CD4-positive, alpha-beta T cell (primary cell): ENCODE measurements at regions not wholly inside any gene's neighbourhood (a gene's known extent, or its start where the extent isn't known, plus 50 kb on each side); places are given as distances from the start of the nearest gene placed in this dataset.

Experiments
- ATAC-seq: fragments of 200-7000 bp; cut with Tn5 transposase; one replicate; pipeline ENCODE4 v1.10.0; 2022; ENCODE audit warnings: mild to moderate bottlenecking; ENCODE audit not compliant: poor library complexity
- CTCF ChIA-PET: fragments of 350-600 bp; sonication (Branson Sonifier 250); formaldehyde crosslinking; loops from one replicate; lab custom pipeline; 2021; ENCODE audit warnings: antibody characterized with exemption, inconsistent platforms; lab: Charles Lee
- POLR2A ChIA-PET: fragments of 350-600 bp; sonication (Branson Sonifier 250); formaldehyde crosslinking; loops from one replicate; lab custom pipeline; 2021; ENCODE audit warnings: antibody characterized with exemption, inconsistent platforms; lab: Charles Lee
- DNase-seq, 14 experiments: peaks; one replicate each; pipeline ENCODE4 v3.0.0-alpha.2; 2013 to 2020; ENCODE audit warnings: mixed read lengths in 2 of 14
- H3K27ac ChIP-seq, 2 donors: one replicate each; pipeline versions ENCODE4 v1.5.1 to v1.7.0; 2013; ENCODE audit warnings: low read length in 2 of 2, low read depth in 1 of 2, mild to moderate bottlenecking in 1 of 2
- H3K27me3 ChIP-seq, 2 experiments: 1 replicate in 1 of 2; 2 replicates in 1 of 2; pipeline versions ENCODE4 v1.6.1 to v1.7.0; 2013; ENCODE audit warnings: low read length in 2 of 2, control low read depth in 1 of 2, mild to moderate bottlenecking in 1 of 2, moderate library complexity in 1 of 2; ENCODE audit not compliant: insufficient read depth in 2 of 2, control insufficient read depth in 1 of 2
- H3K36me3 ChIP-seq: one replicate; pipeline ENCODE4 v1.6.1; 2013; ENCODE audit warnings: low read length, control low read depth; ENCODE audit not compliant: insufficient read depth
- H3K4me1 ChIP-seq: one replicate; pipeline ENCODE4 v1.6.1; 2013; ENCODE audit warnings: low read length, control low read depth; ENCODE audit not compliant: insufficient read depth
- H3K4me3 ChIP-seq: one replicate; pipeline ENCODE4 v1.5.1; 2013; ENCODE audit warnings: mild to moderate bottlenecking, low read length, moderate library complexity
- H3K9me3 ChIP-seq, 2 experiments: 1 replicate in 1 of 2; 2 replicates in 1 of 2; pipeline versions ENCODE4 v1.6.1 to v1.7.0; 2013; ENCODE audit warnings: low read length in 2 of 2, mild to moderate bottlenecking in 2 of 2, control low read depth in 1 of 2, moderate library complexity in 1 of 2; ENCODE audit not compliant: control insufficient read depth in 1 of 2, insufficient read depth in 1 of 2
- H3K27ac Mint-ChIP-seq: one replicate; pipeline ENCODE4 v1.8.0; 2020; ENCODE audit warnings: mixed read lengths
- H3K27me3 Mint-ChIP-seq: one replicate; pipeline ENCODE4 v1.8.0; 2021; ENCODE audit warnings: mixed read lengths
- H3K36me3 Mint-ChIP-seq: one replicate; pipeline ENCODE4 v1.8.0; 2021; ENCODE audit warnings: low read depth, mixed read lengths
- H3K4me1 Mint-ChIP-seq: one replicate; pipeline ENCODE4 v1.8.0; 2021; ENCODE audit warnings: low read depth, mixed read lengths
- H3K4me3 Mint-ChIP-seq: one replicate; pipeline ENCODE4 v1.8.0; 2020; ENCODE audit warnings: mild to moderate bottlenecking, mixed read lengths
- H3K9me3 Mint-ChIP-seq: one replicate; pipeline ENCODE4 v1.8.0; 2020; ENCODE audit warnings: mixed read lengths
- CTCF ChIP-seq: fragments of 200-600 bp; IDR thresholded peaks from one replicate; pipeline ENCODE4 v1.8.0; 2022; ENCODE audit warnings: antibody characterized with exemption, mild to moderate bottlenecking
- intact Hi-C, 2 experiments: fragments of 100-400 bp; cut with DNase I in 1 of 2; cut with micrococcal nuclease in 1 of 2; formaldehyde crosslinking; loops; one replicate each; pipeline versions ENCODE4 v1.15.1 to v1.9.0; 2023 to 2025; cut with DNase I, micrococcal nuclease

- CTCF ChIA-PET = no interaction called here
- POLR2A ChIA-PET = no interaction called here
- H3K4me1 ChIP-seq = no peaks in the 10 kb centered on the region
- H3K27ac Mint-ChIP-seq = no peak overlapping the region
- H3K4me3 Mint-ChIP-seq = no peak overlapping the region
- H3K27me3 ChIP-seq = no peaks in the 10 kb centered on the region
- no peaks in the 10 kb centered on the region for H3K9me3 ChIP-seq
- H3K4me3 ChIP-seq = no peak overlapping the region
- no peaks in the 10 kb centered on the region for H3K36me3 ChIP-seq
- H3K27ac ChIP-seq = no peak overlapping the region
- no peak for ATAC-seq
- H3K9me3 Mint-ChIP-seq = no peaks in the 10 kb centered on the region
- H3K36me3 Mint-ChIP-seq = no peaks in the 10 kb centered on the region
- H3K4me1 Mint-ChIP-seq = no peaks in the 10 kb centered on the region
- intact Hi-C loops = no loop called here
- DNase-seq = no peak
- peaks cover 12% of the 10 kb centered on the region for H3K27me3 Mint-ChIP-seq
- no peak for TF ChIP-seq CTCF
Observed at GRCh38 chr6:100176951-100177710, 183.1 kb upstream of the MCHR2 start.

GRCh38 chr6:100176311-100176950 is 182.4 kb upstream of the MCHR2 start:
- TF ChIP-seq CTCF = no peak
- CTCF ChIA-PET = no interaction called here

GRCh38 chr6:100175814-100176310 is 181.8 kb upstream of the MCHR2 start:
- H3K27ac Mint-ChIP-seq = no peak overlapping the region
- H3K27me3 ChIP-seq = no peaks in the 10 kb centered on the region
- no peak for TF ChIP-seq CTCF
- POLR2A ChIA-PET = no interaction called here
- no peaks in the 10 kb centered on the region for H3K9me3 ChIP-seq
- no peaks in the 10 kb centered on the region for H3K36me3 Mint-ChIP-seq
- H3K27ac ChIP-seq = no peak overlapping the region
- DNase-seq (no peak), ATAC-seq (no peak)
- peaks cover 8% of the 10 kb centered on the region for H3K27me3 Mint-ChIP-seq
- no peaks in the 10 kb centered on the region for H3K4me1 ChIP-seq
- H3K9me3 Mint-ChIP-seq = no peaks in the 10 kb centered on the region
- no peak overlapping the region for H3K4me3 ChIP-seq
- CTCF ChIA-PET = no interaction called here
- H3K4me3 Mint-ChIP-seq = no peak overlapping the region
- H3K4me1 Mint-ChIP-seq = no peaks in the 10 kb centered on the region
- intact Hi-C loops = no loop called here
- no peaks in the 10 kb centered on the region for H3K36me3 ChIP-seq

More at GRCh38 chr6:100176311-100176950, 182.4 kb upstream of the MCHR2 start:
- intact Hi-C loops = no loop called here
- ATAC-seq (no peak), DNase-seq (no peak)
- H3K4me1 ChIP-seq = no peaks in the 10 kb centered on the region
- peaks cover 11% of the 10 kb centered on the region for H3K27me3 Mint-ChIP-seq
- no peaks in the 10 kb centered on the region for H3K27me3 ChIP-seq
- no peaks in the 10 kb centered on the region for H3K9me3 ChIP-seq
- no peaks in the 10 kb centered on the region for H3K36me3 Mint-ChIP-seq
- POLR2A ChIA-PET = no interaction called here
- H3K4me3 Mint-ChIP-seq = no peak overlapping the region
- no peak overlapping the region for H3K4me3 ChIP-seq
- H3K27ac ChIP-seq = no peak overlapping the region
- no peaks in the 10 kb centered on the region for H3K9me3 Mint-ChIP-seq
- H3K27ac Mint-ChIP-seq = no peak overlapping the region
- H3K36me3 ChIP-seq = no peaks in the 10 kb centered on the region
- no peaks in the 10 kb centered on the region for H3K4me1 Mint-ChIP-seq
